A549 (cell line): ENCODE measurements at regions not wholly inside any gene's neighbourhood (a gene's known extent, or its start where the extent isn't known, plus 50 kb on each side); places are given as distances from the start of the nearest gene placed in this dataset.

Source experiments
- ATAC-seq, 2 experiments: fragments of 200-7000 bp in 1 of 2; fragments of >200 bp in 1 of 2; cut with Nextera tagmentation in 1 of 2; cut with Tn5 transposase in 1 of 2; 3 replicates each; pipeline versions ENCODE4 v1.8.0 to v1.9.1; 2018 to 2020; ENCODE audit warnings: mild to moderate bottlenecking in 1 of 2, moderate library complexity in 1 of 2
- CTCF ChIA-PET: fragments of 300-600 bp; sonication (Branson Sonifier 250); formaldehyde crosslinking; extraction: SDS; loops from one replicate; lab custom pipeline; 2021; ENCODE audit warnings: antibody characterized with exemption, inconsistent platforms; lab: Yijun Ruan, JAX
- POLR2A ChIA-PET: fragments of 350-600 bp; formaldehyde crosslinking; extraction: SDS; loops from one replicate; lab custom pipeline; 2021; ENCODE audit warnings: antibody characterized with exemption, inconsistent platforms; lab: Yijun Ruan, JAX
- DNase-seq, 2 experiments: peaks; one replicate each; pipeline versions ENCODE4 v3.0.0 to v3.0.0-alpha.2; 2011 to 2016; ENCODE audit warnings: low read depth in 1 of 2, low spot score in 1 of 2
- FAIRE-seq: peaks from 2 replicates; lab custom pipeline; 2011; peaks lifted over from hg19 to GRCh38; lab: Jason Lieb, UNC
- H3K27ac ChIP-seq, 2 experiments: fragments of >200 bp; sonication (Bioruptor Twin); formaldehyde crosslinking; 3 replicates each; pipeline ENCODE4 v1.5.1; 2016 to 2017
- H3K4me1 ChIP-seq: fragments of >200 bp; sonication (Bioruptor Twin); formaldehyde crosslinking; 3 replicates; pipeline ENCODE4 v1.6.1; 2016
- H3K4me2 ChIP-seq: fragments of >200 bp; sonication (Bioruptor Twin); formaldehyde crosslinking; 3 replicates; pipeline ENCODE4 v1.6.1; 2016
- H3K4me3 ChIP-seq: fragments of >200 bp; sonication (Bioruptor Twin); formaldehyde crosslinking; 3 replicates; pipeline ENCODE4 v1.5.1; 2016
- H3K9me3 ChIP-seq: fragments of >200 bp; sonication (Bioruptor Twin); formaldehyde crosslinking; 3 replicates; pipeline ENCODE4 v1.6.1; 2016
- BHLHE40 ChIP-seq: IDR thresholded peaks from 2 replicates; pipeline ENCODE4 v1.6.1; 2012; ENCODE audit warnings: low read depth, low read length, inconsistent platforms
- CEBPB ChIP-seq, 2 experiments: fragments of >200 bp in 1 of 2; sonication (Bioruptor Twin) in 1 of 2; formaldehyde crosslinking in 1 of 2; IDR thresholded peaks; 2 replicates each; pipeline ENCODE4 v1.6.1; 2012 to 2016
- CHD2 ChIP-seq: fragments of 150-350 bp; IDR thresholded peaks from 2 replicates; pipeline ENCODE4 v1.6.1; 2014; ENCODE audit warnings: low read length; ENCODE audit not compliant: partially characterized antibody
- CHD4 ChIP-seq: fragments of 200-600 bp; sonication (generic); IDR thresholded peaks from 2 replicates; pipeline ENCODE4 v1.6.1; 2016; ENCODE audit warnings: antibody characterized with exemption, mild to moderate bottlenecking, borderline replicate concordance
- EHF ChIP-seq: fragments of 250-450 bp; sonication (Bioruptor Pico); IDR thresholded peaks from 2 replicates; pipeline ENCODE4 v1.5.0; 2020; ENCODE audit warnings: mild to moderate bottlenecking
- EHMT2 ChIP-seq: fragments of 200-600 bp; sonication (generic); IDR thresholded peaks from 2 replicates; pipeline ENCODE4 v1.6.1; 2016; ENCODE audit warnings: antibody characterized with exemption, low read depth, mild to moderate bottlenecking, moderate library complexity
- EP300 ChIP-seq, 2 experiments: fragments of >200 bp; sonication (Bioruptor Twin); formaldehyde crosslinking; IDR thresholded peaks; 2 replicates in 1 of 2; 3 replicates in 1 of 2; pipeline ENCODE4 v1.6.1; 2016 to 2017
- ESRRA ChIP-seq: fragments of 150-350 bp; IDR thresholded peaks from 2 replicates; pipeline ENCODE4 v1.6.1; 2014; ENCODE audit warnings: mild to moderate bottlenecking, low read length, borderline replicate concordance
- FOXS1 ChIP-seq: fragments of 250-450 bp; sonication (Bioruptor Pico); IDR thresholded peaks from 2 replicates; pipeline ENCODE4 v1.5.0; 2020; ENCODE audit warnings: mild to moderate bottlenecking, moderate library complexity
- GATA3 ChIP-seq: IDR thresholded peaks from 2 replicates; pipeline ENCODE4 v1.6.1; 2012; ENCODE audit warnings: borderline replicate concordance
- HDAC2 ChIP-seq: fragments of 200-600 bp; sonication (generic); IDR thresholded peaks from 2 replicates; pipeline ENCODE4 v1.6.1; 2016
- HOXA7 ChIP-seq: fragments of 250-450 bp; sonication (Bioruptor Pico); IDR thresholded peaks from 2 replicates; pipeline ENCODE4 v1.5.0; 2020; ENCODE audit warnings: mild to moderate bottlenecking, moderate library complexity
- KDM5A ChIP-seq: fragments of 200-600 bp; sonication (generic); IDR thresholded peaks from 2 replicates; pipeline ENCODE4 v1.6.1; 2016; ENCODE audit warnings: antibody characterized with exemption, mild to moderate bottlenecking
- MAFK ChIP-seq: fragments of 450-650 bp; IDR thresholded peaks from 2 replicates; pipeline ENCODE4 v1.6.1; 2014; ENCODE audit not compliant: partially characterized antibody
- MYC ChIP-seq: IDR thresholded peaks from 2 replicates; pipeline ENCODE4 v1.6.1; 2012; ENCODE audit warnings: mild to moderate bottlenecking, inconsistent platforms, low read length, improper control_type of control experiment, borderline replicate concordance
- NR3C1 ChIP-seq: fragments of >200 bp; sonication (Bioruptor Twin); formaldehyde crosslinking; IDR thresholded peaks from 3 replicates; pipeline ENCODE4 v1.6.1; 2017
- PHF8 ChIP-seq: fragments of 200-600 bp; sonication (generic); IDR thresholded peaks from 2 replicates; pipeline ENCODE4 v1.6.1; 2016; ENCODE audit warnings: low read depth, mild to moderate bottlenecking, antibody characterized with exemption, moderate library complexity, borderline replicate concordance
- POLR2A ChIP-seq: IDR thresholded peaks from 2 replicates; pipeline ENCODE4 v1.6.1; 2012; ENCODE audit warnings: mild to moderate bottlenecking, low read length
- ZFP36 ChIP-seq: fragments of 450-650 bp; IDR thresholded peaks from 2 replicates; pipeline ENCODE4 v1.6.1; 2014; ENCODE audit warnings: borderline replicate concordance; ENCODE audit not compliant: partially characterized antibody
- ZNF302 ChIP-seq: fragments of 250-450 bp; sonication (Bioruptor Pico); IDR thresholded peaks from 2 replicates; pipeline ENCODE4 v1.9.0; 2021; ENCODE audit warnings: inconsistent platforms, mild to moderate bottlenecking, moderate library complexity
- WGBS: methylation state at CpG from one replicate; pipeline ENCODE4 v1.1.6; 2017; ENCODE audit errors: missing lambda C conversion rate; 5-methylcytosine and 5-hydroxymethylcytosine counted together
- TF ChIP-seq, protein P1 (sequence below): IDR thresholded peaks from 2 replicates; pipeline ENCODE4 v1.6.1; 2012; ENCODE audit warnings: low read depth, borderline replicate concordance
- TF ChIP-seq, protein P2 (sequence below): fragments of 250-450 bp; sonication (Bioruptor Pico); IDR thresholded peaks from 2 replicates; pipeline ENCODE4 v1.5.0; 2021; ENCODE audit warnings: mild to moderate bottlenecking, moderate library complexity, borderline replicate concordance
- TF ChIP-seq, protein P3 (sequence below): IDR thresholded peaks from 2 replicates; pipeline ENCODE4 v1.6.1; 2012
- TF ChIP-seq, protein P4 (sequence below): IDR thresholded peaks from 2 replicates; pipeline ENCODE4 v1.6.1; 2012

DNA sequence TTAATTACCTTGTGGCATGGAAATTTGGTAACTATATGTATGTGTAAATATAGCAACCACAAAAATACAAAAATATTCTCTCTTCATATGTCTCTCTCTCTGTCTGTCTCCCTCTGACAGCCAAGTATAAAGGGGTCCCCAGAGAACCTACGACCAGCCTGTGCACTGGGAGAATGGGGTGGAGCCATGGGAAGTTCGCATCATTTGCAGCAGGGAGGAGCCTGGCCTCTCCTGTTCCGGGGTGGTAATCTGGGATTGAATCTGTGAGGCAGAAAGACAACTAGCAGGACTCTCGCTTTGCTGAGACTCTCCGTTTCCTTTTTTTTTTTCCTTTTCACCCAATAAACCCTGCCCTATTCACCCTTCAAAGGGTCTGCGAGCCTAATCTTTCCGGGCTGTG lies 1109.1 kb downstream of the HACE1 start:
- FAIRE-seq (no peak), DNase-seq (no peak), ATAC-seq (no peak)
- Histone ChIP-seq H3K4me1 (no peaks in the 10 kb centered on the region), H3K27ac (no peak overlapping the region), H3K4me3 (no peak overlapping the region), H3K4me2 (no peak overlapping the region), H3K9me3 (no peaks in the 10 kb centered on the region)
- ChIA-PET CTCF (no interaction called here), POLR2A (no interaction called here)
- TF ChIP-seq GATA3 (no peak), CEBPB (IDR thresholded peaks at IDR 0.05) (no peak), ZNF302 (CRISPR knock-in tag) (no peak), MAFK (no peak), HDAC2 (no peak)
- TF ChIP-seq, protein P1, sequence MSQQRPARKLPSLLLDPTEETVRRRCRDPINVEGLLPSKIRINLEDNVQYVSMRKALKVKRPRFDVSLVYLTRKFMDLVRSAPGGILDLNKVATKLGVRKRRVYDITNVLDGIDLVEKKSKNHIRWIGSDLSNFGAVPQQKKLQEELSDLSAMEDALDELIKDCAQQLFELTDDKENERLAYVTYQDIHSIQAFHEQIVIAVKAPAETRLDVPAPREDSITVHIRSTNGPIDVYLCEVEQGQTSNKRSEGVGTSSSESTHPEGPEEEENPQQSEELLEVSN = no peak
- TF ChIP-seq, protein P2, sequence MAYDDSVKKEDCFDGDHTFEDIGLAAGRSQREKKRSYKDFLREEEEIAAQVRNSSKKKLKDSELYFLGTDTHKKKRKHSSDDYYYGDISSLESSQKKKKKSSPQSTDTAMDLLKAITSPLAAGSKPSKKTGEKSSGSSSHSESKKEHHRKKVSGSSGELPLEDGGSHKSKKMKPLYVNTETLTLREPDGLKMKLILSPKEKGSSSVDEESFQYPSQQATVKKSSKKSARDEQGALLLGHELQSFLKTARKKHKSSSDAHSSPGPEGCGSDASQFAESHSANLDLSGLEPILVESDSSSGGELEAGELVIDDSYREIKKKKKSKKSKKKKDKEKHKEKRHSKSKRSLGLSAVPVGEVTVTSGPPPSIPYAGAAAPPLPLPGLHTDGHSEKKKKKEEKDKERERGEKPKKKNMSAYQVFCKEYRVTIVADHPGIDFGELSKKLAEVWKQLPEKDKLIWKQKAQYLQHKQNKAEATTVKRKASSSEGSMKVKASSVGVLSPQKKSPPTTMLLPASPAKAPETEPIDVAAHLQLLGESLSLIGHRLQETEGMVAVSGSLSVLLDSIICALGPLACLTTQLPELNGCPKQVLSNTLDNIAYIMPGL (CRISPR knock-in tag) = no peak
- WGBS = 8% methylated on average over 7 of the region's 7 CpGs

DNA sequence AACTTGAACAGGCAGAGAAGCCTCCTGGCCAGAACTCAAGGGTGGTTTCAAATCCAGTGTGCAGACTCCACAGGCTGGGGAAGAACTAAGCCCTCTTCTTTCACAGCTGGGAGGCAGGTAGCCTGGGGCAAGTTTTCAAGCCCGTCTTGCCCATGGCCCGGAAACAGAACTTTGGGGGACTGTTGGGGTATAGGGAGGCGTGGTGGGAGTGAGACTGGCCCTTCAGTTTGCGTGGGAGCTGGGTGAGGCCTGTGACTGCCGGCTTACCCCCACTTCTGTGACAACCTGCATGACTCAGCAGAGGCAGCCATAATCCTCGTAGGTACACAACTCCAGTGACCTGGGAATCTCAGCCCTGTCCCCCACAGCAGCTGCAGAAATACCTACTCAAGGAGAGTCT lies 1125.7 kb downstream of the HACE1 start:
- CTCF ChIA-PET = no interaction called here
- POLR2A ChIA-PET = no interaction called here
- FAIRE-seq (no peak), DNase-seq (no peak), ATAC-seq (no peak)
- 12% methylated on average over 4 of the region's 6 CpGs for WGBS
- Histone ChIP-seq H3K9me3 (no peaks in the 10 kb centered on the region), H3K4me3 (no peak overlapping the region), H3K4me1 (no peaks in the 10 kb centered on the region), H3K4me2 (no peak overlapping the region), H3K27ac (no peak overlapping the region)
- TF ChIP-seq GATA3 (no peak), EHF (CRISPR knock-in tag) (no peak), CHD2 (no peak), EP300 (IDR thresholded peaks at IDR 0.05) (no peak), MYC (no peak), NR3C1 (no peak), ZFP36 (no peak), KDM5A (no peak), PHF8 (no peak), CHD4 (no peak), ESRRA (no peak), EHMT2 (no peak)
- TF ChIP-seq, protein P3, sequence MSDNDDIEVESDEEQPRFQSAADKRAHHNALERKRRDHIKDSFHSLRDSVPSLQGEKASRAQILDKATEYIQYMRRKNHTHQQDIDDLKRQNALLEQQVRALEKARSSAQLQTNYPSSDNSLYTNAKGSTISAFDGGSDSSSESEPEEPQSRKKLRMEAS = no peak
- TF ChIP-seq, protein P1 = no peak

DNA sequence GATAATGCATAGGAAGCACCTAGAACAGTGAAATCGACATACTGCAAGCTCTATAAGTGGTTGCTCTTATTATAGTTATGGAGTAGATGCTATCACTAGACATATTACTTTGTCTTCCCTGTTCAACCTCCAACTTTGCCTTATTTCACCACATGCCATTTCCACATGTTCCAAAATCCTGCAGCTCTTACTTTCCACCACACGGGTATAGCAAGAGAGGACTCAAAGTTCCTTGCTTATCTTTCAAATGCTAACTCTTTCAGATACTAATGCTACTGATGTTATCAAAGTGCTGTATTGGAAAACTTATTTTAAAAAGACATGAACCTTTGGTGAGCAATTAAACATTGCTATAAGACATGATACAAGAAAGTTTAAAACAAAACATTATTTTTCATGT lies 1130.1 kb downstream of the HACE1 start:
- POLR2A ChIA-PET = no interaction called here

More for the DNA sequence above, 1130.1 kb downstream of the HACE1 start:
- 4% methylated on average over 2 of the region's 2 CpGs for WGBS
- no peak overlapping the region for H3K27ac ChIP-seq
- TF ChIP-seq FOXS1 (CRISPR knock-in tag) = no peak
- TF ChIP-seq, protein P4, sequence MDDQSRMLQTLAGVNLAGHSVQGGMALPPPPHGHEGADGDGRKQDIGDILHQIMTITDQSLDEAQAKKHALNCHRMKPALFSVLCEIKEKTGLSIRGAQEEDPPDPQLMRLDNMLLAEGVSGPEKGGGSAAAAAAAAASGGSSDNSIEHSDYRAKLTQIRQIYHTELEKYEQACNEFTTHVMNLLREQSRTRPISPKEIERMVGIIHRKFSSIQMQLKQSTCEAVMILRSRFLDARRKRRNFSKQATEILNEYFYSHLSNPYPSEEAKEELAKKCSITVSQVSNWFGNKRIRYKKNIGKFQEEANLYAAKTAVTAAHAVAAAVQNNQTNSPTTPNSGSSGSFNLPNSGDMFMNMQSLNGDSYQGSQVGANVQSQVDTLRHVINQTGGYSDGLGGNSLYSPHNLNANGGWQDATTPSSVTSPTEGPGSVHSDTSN = no peak
- TF ChIP-seq HOXA7 (CRISPR knock-in tag) = no peak
- TF ChIP-seq, protein P1 = no peak
- no peak for TF ChIP-seq BHLHE40
- TF ChIP-seq POLR2A = no peak
- no peaks in the 10 kb centered on the region for H3K9me3 ChIP-seq
- CTCF ChIA-PET = no interaction called here
- no peaks in the 10 kb centered on the region for H3K4me1 ChIP-seq
- FAIRE-seq (no peak), DNase-seq (no peak), ATAC-seq (no peak)
- no peak overlapping the region for H3K4me2 ChIP-seq
- H3K4me3 ChIP-seq = no peak overlapping the region
